ENCODE measurements at regions not wholly inside any gene's neighbourhood (a gene's known extent, or its start where the extent isn't known, plus 50 kb on each side); places are given as distances from the start of the nearest gene placed in this dataset.

- TF ChIP-seq CTCF (conservative IDR thresholded peaks at IDR 0.05; ENCODE audit: low read length) (no peak), EZH2phosphoT487 (IDR thresholded peaks at IDR 0.05; ENCODE audit: borderline replicate concordance, low read depth, low read length) (no peak)
Measured at GRCh38 chr4:119733431-119733830, 104.8 kb upstream of the PDE5A start.

Data from OCI-LY7 (cell line).